Cardiac muscle cell (in vitro differentiated cells and primary cell): ENCODE measurements at regions not wholly inside any gene's neighbourhood (a gene's known extent, or its start where the extent isn't known, plus 50 kb on each side); places are given as distances from the start of the nearest gene placed in this dataset.

Experiments used
- DNase-seq, 2 donors: peaks; one replicate each; pipeline versions ENCODE4 v3.0.0 to v3.0.0-alpha.2; 2010 to 2017; ENCODE audit warnings: low read depth in 1 of 2, low spot score in 1 of 2
- H3K27ac ChIP-seq: fragments of 200-600 bp; sonication (generic); 2 replicates; pipeline ENCODE4 v1.5.1; 2016
- H3K27me3 ChIP-seq: fragments of 200-600 bp; sonication (generic); 2 replicates; pipeline ENCODE4 v1.6.0; 2016; ENCODE audit warnings: control low read depth
- H3K36me3 ChIP-seq: fragments of 200-600 bp; sonication (generic); 2 replicates; pipeline ENCODE4 v1.5.1; 2016; ENCODE audit warnings: control low read depth
- H3K4me1 ChIP-seq: fragments of 200-600 bp; sonication (generic); 2 replicates; pipeline ENCODE4 v1.8.1; 2017; ENCODE audit warnings: low read depth, mild to moderate bottlenecking, mixed run types
- H3K4me3 ChIP-seq: fragments of 200-600 bp; sonication (generic); 2 replicates; pipeline ENCODE4 v1.5.1; 2016; ENCODE audit warnings: mild to moderate bottlenecking
- H3K9me3 ChIP-seq: fragments of 200-600 bp; sonication (generic); 2 replicates; pipeline ENCODE4 v1.5.1; 2017; ENCODE audit warnings: low read depth, mild to moderate bottlenecking, control low read depth
- CTCF ChIP-seq: IDR thresholded peaks from 2 replicates; pipeline ENCODE4 v1.5.1; 2012; ENCODE audit warnings: low read depth, mild to moderate bottlenecking, low read length

GRCh38 chr16:86215979-86216585, 294.2 kb upstream of the FOXF1 start:
- Histone ChIP-seq H3K36me3 (no peaks in the 10 kb centered on the region), H3K27ac (no peak overlapping the region), H3K9me3 (no peaks in the 10 kb centered on the region), H3K27me3 (no peaks in the 10 kb centered on the region), H3K4me3 (no peak overlapping the region), H3K4me1 (peaks cover 20% of the 10 kb centered on the region)
- DNase-seq = no peak
- TF ChIP-seq CTCF = no peak

DNA sequence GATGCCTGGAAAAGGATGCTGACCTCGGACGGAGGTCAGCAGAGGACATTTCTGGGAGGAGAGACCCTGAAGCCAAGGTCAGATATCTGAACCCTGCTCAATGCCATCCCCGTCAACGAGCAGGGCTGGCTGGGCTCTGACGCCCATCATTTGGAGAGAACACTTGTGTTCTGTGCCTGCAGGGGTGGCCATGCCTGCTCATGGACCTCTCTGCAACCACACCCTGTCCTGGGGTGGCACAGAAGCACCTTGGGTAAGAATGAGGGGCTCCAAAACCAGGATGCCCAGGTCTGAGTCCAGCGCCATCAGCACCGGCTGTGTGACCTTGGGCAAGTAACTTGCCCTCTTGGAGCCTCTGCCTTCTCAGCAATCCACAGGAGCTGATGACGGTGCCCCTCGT, 293.7 kb upstream of the FOXF1 start:
- Histone ChIP-seq H3K36me3 (no peaks in the 10 kb centered on the region), H3K27ac (no peak overlapping the region), H3K4me1 (peaks cover 20% of the 10 kb centered on the region), H3K4me3 (no peak overlapping the region), H3K27me3 (no peaks in the 10 kb centered on the region), H3K9me3 (no peaks in the 10 kb centered on the region)
- DNase-seq = no peak
- no peak for TF ChIP-seq CTCF

GRCh38 chr16:86217001-86217890, 293.1 kb upstream of the FOXF1 start:
- H3K36me3 ChIP-seq = no peaks in the 10 kb centered on the region
- H3K4me1 ChIP-seq = peaks cover 23% of the 10 kb centered on the region
- no peak overlapping the region for H3K4me3 ChIP-seq
- no peak for TF ChIP-seq CTCF
- H3K9me3 ChIP-seq = no peaks in the 10 kb centered on the region
- H3K27me3 ChIP-seq = no peaks in the 10 kb centered on the region
- H3K27ac ChIP-seq = no peak overlapping the region
- no peak for DNase-seq

GRCh38 chr16:86217891-86218270, 292.4 kb upstream of the FOXF1 start:
- Histone ChIP-seq H3K4me1 (peaks cover 28% of the 10 kb centered on the region), H3K27ac (no peak overlapping the region), H3K27me3 (no peaks in the 10 kb centered on the region), H3K36me3 (no peaks in the 10 kb centered on the region), H3K4me3 (no peak overlapping the region), H3K9me3 (no peaks in the 10 kb centered on the region)
- DNase-seq = no peak
- no peak for TF ChIP-seq CTCF

DNA sequence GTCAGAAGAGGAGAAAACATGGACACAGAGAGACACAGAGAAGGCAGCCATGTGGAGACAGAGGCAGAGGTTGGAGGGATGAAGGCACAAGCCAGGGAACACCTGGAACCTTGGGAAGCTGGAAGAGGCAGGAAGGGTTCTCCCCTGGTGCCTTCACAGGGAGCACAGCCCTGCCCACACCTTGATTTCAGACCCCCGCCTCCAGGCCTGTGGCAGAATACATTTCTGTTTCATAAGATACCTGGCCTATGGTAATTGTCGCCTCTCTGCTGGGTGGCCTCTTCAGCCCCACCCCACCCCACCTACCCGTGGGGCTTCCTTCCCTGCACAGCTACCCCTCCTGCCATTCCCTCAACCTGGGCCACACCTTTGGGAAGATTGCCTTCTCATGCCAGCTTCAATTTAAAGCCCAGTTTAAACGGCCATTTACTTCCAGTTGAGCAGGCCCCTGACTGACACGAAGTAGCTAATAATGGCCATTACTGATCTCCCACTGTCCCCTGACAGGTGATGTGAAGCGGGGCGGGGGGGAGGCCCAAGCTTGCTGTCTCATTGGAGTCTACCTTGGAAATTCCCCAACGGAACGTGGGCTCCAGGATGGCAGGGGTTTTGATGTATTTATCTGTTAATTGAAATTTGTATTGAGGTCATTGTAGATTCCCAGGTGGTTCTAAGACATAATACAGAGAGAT, 291.7 kb upstream of the FOXF1 start:
- Histone ChIP-seq H3K36me3 (no peaks in the 10 kb centered on the region), H3K4me3 (no peak overlapping the region), H3K27ac (no peak overlapping the region), H3K9me3 (no peaks in the 10 kb centered on the region), H3K4me1 (peaks cover 33% of the 10 kb centered on the region), H3K27me3 (no peaks in the 10 kb centered on the region)
- no peak for TF ChIP-seq CTCF
- DNase-seq = no peak
